ENCODE measurements at regions not wholly inside any gene's neighbourhood (a gene's known extent, or its start where the extent isn't known, plus 50 kb on each side); places are given as distances from the start of the nearest gene placed in this dataset.
"Not testable (repeated sequence)": the region's sequence is repeated elsewhere in the genome, so short reads cannot be mapped to it uniquely, and the experiment has no call there.

DNA sequence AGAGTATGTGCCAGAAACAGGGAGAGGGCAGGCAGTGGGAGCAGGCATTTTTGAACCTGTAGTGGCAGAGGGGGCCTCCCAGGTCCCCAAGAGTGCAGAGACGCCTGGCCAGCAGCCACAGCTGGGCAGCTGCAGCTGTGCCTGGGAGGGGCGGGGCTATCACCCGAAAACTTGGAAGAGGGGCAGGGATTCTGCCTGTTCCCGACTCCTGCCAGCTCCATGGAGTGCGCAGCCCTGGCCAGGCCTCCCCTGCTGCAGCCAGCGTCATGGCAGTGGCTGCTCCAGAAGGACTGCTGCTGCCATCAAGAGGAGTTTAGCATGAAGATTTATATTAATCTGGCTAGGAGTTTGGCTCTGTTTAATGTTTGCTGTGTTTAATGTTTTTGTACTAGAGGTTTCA is 532.1 kb upstream of the PITX2 start:
- H3K27ac ChIP-seq (ENCODE audit: low read length): no peak overlapping the region
- no peak for DNase-seq (ENCODE audit: low read depth, low spot score)

DNA sequence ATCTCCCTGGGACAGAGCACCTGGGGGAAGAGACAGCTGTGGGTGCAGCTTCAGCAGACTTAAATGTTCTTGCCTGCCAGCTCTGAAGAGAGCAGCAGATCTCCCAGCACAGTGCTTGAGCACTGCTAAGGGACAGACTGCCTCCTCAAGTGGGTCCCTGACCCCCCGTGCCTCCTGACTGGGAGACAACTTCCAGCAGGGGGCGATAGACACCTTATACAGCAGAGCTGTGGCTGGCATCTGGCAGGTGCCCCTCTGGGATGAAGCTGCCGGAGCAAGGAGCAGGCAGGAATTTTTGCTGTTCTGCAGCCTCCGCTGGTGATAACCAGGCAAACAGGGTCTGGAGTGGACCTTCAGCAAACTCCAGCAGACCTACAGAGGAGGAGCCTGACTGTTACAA is 541.7 kb upstream of the PITX2 start:
- POLR2A ChIA-PET; intact Hi-C loops (cut with micrococcal nuclease; ENCODE audit: unreplicated experiment); CTCF ChIA-PET; DNase-seq (ENCODE audit: low read depth, low spot score); H3K9me3 ChIP-seq (ENCODE audit: control insufficient read depth, insufficient read depth, low read depth, low read length); ATAC-seq; H3K27ac ChIP-seq (ENCODE audit: low read length); H3K4me1 ChIP-seq (ENCODE audit: control insufficient read depth, insufficient read depth, low read length); BruUV-seq (replicated peaks); H3K4me3 ChIP-seq (ENCODE audit: low read depth in 2 of 2, low read length in 2 of 2); H3K27me3 ChIP-seq (ENCODE audit: control insufficient read depth, insufficient read depth, low read length); in situ Hi-C loops (cut with HindIII; ENCODE audit: low pct_unique_long_range_greater_than_20kb, low sequenced_read_pairs); H3K36me3 ChIP-seq (ENCODE audit: control insufficient read depth, insufficient read depth, low read length): not testable (repeated sequence)

More for the DNA sequence above, 532.1 kb upstream of the PITX2 start:
- no peak for TF ChIP-seq REST (IDR thresholded peaks at IDR 0.05; ENCODE audit: insufficient read depth in 1 of 2, low read depth in 2 of 2, low read length in 1 of 2)
- ATAC-seq: no peak
- Histone ChIP-seq H3K4me1 (ENCODE audit: control insufficient read depth, insufficient read depth, low read length) (no peaks in the 10 kb centered on the region), H3K36me3 (ENCODE audit: control insufficient read depth, insufficient read depth, low read length) (no peaks in the 10 kb centered on the region), H3K27me3 (ENCODE audit: control insufficient read depth, insufficient read depth, low read length) (no peaks in the 10 kb centered on the region), H3K9me3 (ENCODE audit: control insufficient read depth, insufficient read depth, low read depth, low read length) (no peaks in the 10 kb centered on the region), H3K4me3 (ENCODE audit: low read depth in 2 of 2, low read length in 2 of 2) (no peak overlapping the region)
- no TSS peak for BruUV-seq (replicated peaks)
- CTCF ChIA-PET: no interaction called here
- intact Hi-C loops (cut with micrococcal nuclease; ENCODE audit: unreplicated experiment): no loop called here
- in situ Hi-C loops (cut with HindIII; ENCODE audit: low pct_unique_long_range_greater_than_20kb, low sequenced_read_pairs): no loop called here
- POLR2A ChIA-PET: no interaction called here

DNA sequence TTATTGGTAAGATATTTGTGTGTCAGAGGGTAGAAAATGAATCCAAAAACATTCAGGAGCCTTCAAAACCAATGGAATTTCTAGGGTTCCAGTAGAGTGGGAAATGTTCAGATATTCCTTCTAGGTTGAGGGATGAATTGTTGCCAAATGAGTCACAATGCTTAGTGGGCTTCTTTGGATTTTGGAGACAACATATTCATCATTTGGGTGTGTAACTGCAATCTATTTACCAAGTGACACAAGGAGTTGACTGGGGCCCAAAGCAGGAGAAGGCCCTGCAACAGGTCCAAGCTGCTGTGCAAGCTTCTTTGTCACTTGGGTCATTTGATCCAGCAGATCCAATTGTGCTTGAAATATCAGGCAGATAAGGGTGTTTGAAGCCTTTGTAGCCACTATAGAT is 551.5 kb upstream of the PITX2 start:
- no peak for DNase-seq (ENCODE audit: low read depth, low spot score)
- ATAC-seq: no peak
- intact Hi-C loops (cut with micrococcal nuclease; ENCODE audit: unreplicated experiment) (no loop called here), in situ Hi-C loops (cut with HindIII; ENCODE audit: low pct_unique_long_range_greater_than_20kb, low sequenced_read_pairs) (no loop called here)
- no peak for TF ChIP-seq REST (IDR thresholded peaks at IDR 0.05; ENCODE audit: insufficient read depth in 1 of 2, low read depth in 2 of 2, low read length in 1 of 2)
- no peak for TF ChIP-seq POLR2AphosphoS5 (IDR thresholded peaks at IDR 0.05; ENCODE audit: low read depth, low read length)
- no peak for TF ChIP-seq SIN3A (IDR thresholded peaks at IDR 0.05; ENCODE audit: borderline replicate concordance, insufficient read depth, low read depth, low read length)
- no peak for TF ChIP-seq CTCF (IDR thresholded peaks at IDR 0.05)
- no peak for TF ChIP-seq TCF7L2 (IDR thresholded peaks at IDR 0.05; ENCODE audit: low read depth, low read length)
- Histone ChIP-seq H3K4me3 (ENCODE audit: low read depth in 2 of 2, low read length in 2 of 2) (no peak overlapping the region), H3K36me3 (ENCODE audit: control insufficient read depth, insufficient read depth, low read length) (no peaks in the 10 kb centered on the region), H3K27ac (ENCODE audit: low read length) (no peak overlapping the region), H3K4me1 (ENCODE audit: control insufficient read depth, insufficient read depth, low read length) (no peaks in the 10 kb centered on the region), H3K27me3 (ENCODE audit: control insufficient read depth, insufficient read depth, low read length) (no peaks in the 10 kb centered on the region), H3K9me3 (ENCODE audit: control insufficient read depth, insufficient read depth, low read depth, low read length) (no peaks in the 10 kb centered on the region)
- POLR2A ChIA-PET: no interaction called here
- CTCF ChIA-PET: no interaction called here
- no TSS peak for BruUV-seq (replicated peaks)
